ENCODE measurements at regions not wholly inside any gene's neighbourhood (a gene's known extent, or its start where the extent isn't known, plus 50 kb on each side); places are given as distances from the start of the nearest gene placed in this dataset.

DNA sequence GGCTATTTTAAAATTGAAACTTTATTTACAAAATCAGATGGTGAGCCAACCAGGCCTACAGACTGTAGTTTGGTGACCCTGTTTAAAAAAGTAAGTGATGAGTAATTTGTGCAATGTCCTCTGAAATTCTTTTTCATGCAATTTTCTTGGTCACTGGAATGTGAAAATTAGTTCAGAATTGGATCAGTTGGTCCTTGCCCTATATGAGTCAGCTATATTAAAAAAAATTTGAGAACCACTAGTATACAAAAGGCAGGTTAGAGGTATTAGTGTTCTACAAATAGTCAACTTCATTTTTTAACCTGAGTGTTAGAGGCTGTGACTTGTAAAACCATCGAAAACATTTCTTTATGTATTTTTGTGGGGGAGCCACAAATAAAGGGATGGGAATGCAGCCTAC is 91.1 kb upstream of the NXPH2 start:
- TF ChIP-seq POLR2AphosphoS5 (IDR thresholded peaks at IDR 0.05; ENCODE audit: insufficient read depth, low read depth, low read length) (no peak), MYC (IDR thresholded peaks at IDR 0.05; ENCODE audit: low read depth, low read length) (no peak)
- H2AFZ ChIP-seq (ENCODE audit: low read depth, low read length), result no peak overlapping the region
- H3K27me3 ChIP-seq (ENCODE audit: control insufficient read depth in 2 of 2, insufficient read depth in 2 of 2, low read length in 2 of 2), result no peaks in the 10 kb centered on the region
- H3K9me3 ChIP-seq (replicated peaks; ENCODE audit: control insufficient read depth, insufficient read depth, low read length), result no peaks in the 10 kb centered on the region
- intact Hi-C loops (cut with micrococcal nuclease), result no loop called here
- no peaks in the 10 kb centered on the region for H3K79me2 ChIP-seq (ENCODE audit: control insufficient read depth, insufficient read depth, low read length)
- no peak overlapping the region for H3K4me3 ChIP-seq (replicated peaks in 1 of 3; ENCODE audit: insufficient read depth in 1 of 3, low read depth in 1 of 3, low read length in 3 of 3)
- ChIA-PET CTCF (no interaction called here), POLR2A (no interaction called here)
- no peak overlapping the region for H3K9ac ChIP-seq (replicated peaks; ENCODE audit: extremely low read depth, insufficient read depth, low read length)
- H3K4me2 ChIP-seq (ENCODE audit: insufficient read depth, low read length), result no peak overlapping the region
- H3K36me3 ChIP-seq (ENCODE audit: control insufficient read depth in 2 of 2, extremely low read depth in 1 of 2, insufficient read depth in 2 of 2, low read length in 2 of 2), result no peaks in the 10 kb centered on the region
- dilution Hi-C loops (cut with MboI; ENCODE audit: extremely low pct_ligation_motif_present, low sequenced_read_pairs), result no loop called here
- no peaks in the 10 kb centered on the region for H3K9me1 ChIP-seq (replicated peaks; ENCODE audit: control insufficient read depth, extremely low read depth, insufficient read depth, low read length)
- H4K20me1 ChIP-seq (replicated peaks; ENCODE audit: control insufficient read depth, extremely low read depth, insufficient read depth, low read length), result no peaks in the 10 kb centered on the region
- no peak overlapping the region for H3K27ac ChIP-seq (ENCODE audit: insufficient read depth, low read depth, low read length)
- no peak for FAIRE-seq
- no TSS peak for BruUV-seq (replicated peaks)
- no peaks in the 10 kb centered on the region for H3K4me1 ChIP-seq (ENCODE audit: control insufficient read depth, extremely low read depth, insufficient read depth, low read length)
- no peak for DNase-seq (ENCODE audit: low read depth, low spot score)

- no peak overlapping the region for H3K4me2 ChIP-seq (ENCODE audit: insufficient read depth, low read length)
- no peaks in the 10 kb centered on the region for H3K9me3 ChIP-seq (replicated peaks; ENCODE audit: control insufficient read depth, insufficient read depth, low read length)
- TF ChIP-seq GATA2 (IDR thresholded peaks at IDR 0.05; ENCODE audit: insufficient read depth, insufficient read length, low read depth, low read length) (no peak), POLR2AphosphoS5 (IDR thresholded peaks at IDR 0.05; ENCODE audit: insufficient read depth, low read depth, low read length) (no peak), POLR2A (IDR thresholded peaks at IDR 0.05; ENCODE audit: low read depth, low read length) (no peak), EZH2 (IDR thresholded peaks at IDR 0.05; ENCODE audit: borderline replicate concordance, low read depth, low read length, severe bottlenecking) (no peak), FOS (IDR thresholded peaks at IDR 0.05; ENCODE audit: borderline replicate concordance, insufficient read depth, low read length) (no peak), MYC (IDR thresholded peaks at IDR 0.05; ENCODE audit: low read depth, low read length) (no peak), JUN (IDR thresholded peaks at IDR 0.05; ENCODE audit: borderline replicate concordance, insufficient read depth, insufficient read length, low read depth) (no peak)
- TF ChIP-seq, protein P1, sequence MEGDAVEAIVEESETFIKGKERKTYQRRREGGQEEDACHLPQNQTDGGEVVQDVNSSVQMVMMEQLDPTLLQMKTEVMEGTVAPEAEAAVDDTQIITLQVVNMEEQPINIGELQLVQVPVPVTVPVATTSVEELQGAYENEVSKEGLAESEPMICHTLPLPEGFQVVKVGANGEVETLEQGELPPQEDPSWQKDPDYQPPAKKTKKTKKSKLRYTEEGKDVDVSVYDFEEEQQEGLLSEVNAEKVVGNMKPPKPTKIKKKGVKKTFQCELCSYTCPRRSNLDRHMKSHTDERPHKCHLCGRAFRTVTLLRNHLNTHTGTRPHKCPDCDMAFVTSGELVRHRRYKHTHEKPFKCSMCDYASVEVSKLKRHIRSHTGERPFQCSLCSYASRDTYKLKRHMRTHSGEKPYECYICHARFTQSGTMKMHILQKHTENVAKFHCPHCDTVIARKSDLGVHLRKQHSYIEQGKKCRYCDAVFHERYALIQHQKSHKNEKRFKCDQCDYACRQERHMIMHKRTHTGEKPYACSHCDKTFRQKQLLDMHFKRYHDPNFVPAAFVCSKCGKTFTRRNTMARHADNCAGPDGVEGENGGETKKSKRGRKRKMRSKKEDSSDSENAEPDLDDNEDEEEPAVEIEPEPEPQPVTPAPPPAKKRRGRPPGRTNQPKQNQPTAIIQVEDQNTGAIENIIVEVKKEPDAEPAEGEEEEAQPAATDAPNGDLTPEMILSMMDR (IDR thresholded peaks at IDR 0.05; ENCODE audit: extremely low read depth in 1 of 2, insufficient read depth in 1 of 2, low read depth in 1 of 2, low read length in 2 of 2), result no peak
- TF ChIP-seq, protein P2, sequence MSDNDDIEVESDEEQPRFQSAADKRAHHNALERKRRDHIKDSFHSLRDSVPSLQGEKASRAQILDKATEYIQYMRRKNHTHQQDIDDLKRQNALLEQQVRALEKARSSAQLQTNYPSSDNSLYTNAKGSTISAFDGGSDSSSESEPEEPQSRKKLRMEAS (IDR thresholded peaks at IDR 0.05; ENCODE audit: insufficient read depth, insufficient read length), result no peak
- H3K9me1 ChIP-seq (replicated peaks; ENCODE audit: control insufficient read depth, extremely low read depth, insufficient read depth, low read length), result no peaks in the 10 kb centered on the region
- no peaks in the 10 kb centered on the region for H4K20me1 ChIP-seq (replicated peaks; ENCODE audit: control insufficient read depth, extremely low read depth, insufficient read depth, low read length)
- BruUV-seq (replicated peaks), result no TSS peak
- H3K27me3 ChIP-seq (ENCODE audit: control insufficient read depth in 2 of 2, insufficient read depth in 2 of 2, low read length in 2 of 2), result no peaks in the 10 kb centered on the region
- ChIA-PET CTCF (no interaction called here), POLR2A (no interaction called here)
- FAIRE-seq (no peak), DNase-seq (ENCODE audit: low read depth, low spot score) (no peak)
- H3K36me3 ChIP-seq (ENCODE audit: control insufficient read depth in 2 of 2, extremely low read depth in 1 of 2, insufficient read depth in 2 of 2, low read length in 2 of 2), result no peaks in the 10 kb centered on the region
- intact Hi-C loops (cut with micrococcal nuclease), result no loop called here
- H3K79me2 ChIP-seq (ENCODE audit: control insufficient read depth, insufficient read depth, low read length), result no peaks in the 10 kb centered on the region
- H2AFZ ChIP-seq (ENCODE audit: low read depth, low read length), result no peak overlapping the region
- no peaks in the 10 kb centered on the region for H3K4me1 ChIP-seq (ENCODE audit: control insufficient read depth, extremely low read depth, insufficient read depth, low read length)
- no peak overlapping the region for H3K27ac ChIP-seq (ENCODE audit: insufficient read depth, low read depth, low read length)
- H3K9ac ChIP-seq (replicated peaks; ENCODE audit: extremely low read depth, insufficient read depth, low read length), result no peak overlapping the region
- dilution Hi-C loops (cut with MboI; ENCODE audit: extremely low pct_ligation_motif_present, low sequenced_read_pairs), result no loop called here
- no peak overlapping the region for H3K4me3 ChIP-seq (replicated peaks in 1 of 3; ENCODE audit: insufficient read depth in 1 of 3, low read depth in 1 of 3, low read length in 3 of 3)
These were observed 87.2 kb upstream of the NXPH2 start for GRCh38 chr2:138867341-138867740.
